ENCODE measurements at regions not wholly inside any gene's neighbourhood (a gene's known extent, or its start where the extent isn't known, plus 50 kb on each side); places are given as distances from the start of the nearest gene placed in this dataset.

DNA sequence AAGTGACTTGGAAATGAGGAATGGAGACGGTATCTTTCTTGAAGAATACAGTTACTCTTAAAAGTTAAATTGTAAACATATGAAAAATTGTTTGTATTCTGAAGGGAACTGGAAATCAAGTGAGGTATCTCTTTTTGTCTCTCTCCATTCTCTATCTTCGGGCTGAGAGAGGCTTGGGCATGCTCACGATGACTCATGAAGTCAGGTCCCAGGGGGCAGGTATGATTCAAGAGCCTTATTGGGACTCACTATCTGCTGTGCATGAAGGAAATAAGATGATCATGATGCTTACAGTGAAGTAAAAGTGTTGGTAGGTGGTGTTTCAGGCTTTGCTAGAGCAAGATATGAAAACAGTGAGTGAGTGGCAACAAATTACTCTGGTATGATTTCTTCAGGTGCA, 200.4 kb upstream of the PITX2 start:
- DNase-seq: no peak
- Histone ChIP-seq H3K27ac (ENCODE audit: insufficient read depth, low read length, poor library complexity, severe bottlenecking) (no peak overlapping the region), H3K9me3 (ENCODE audit: control insufficient read depth, low read length) (no peaks in the 10 kb centered on the region), H3K4me3 (ENCODE audit: insufficient read depth, low read depth, low read length, poor library complexity, severe bottlenecking) (no peak overlapping the region), H3K36me3 (ENCODE audit: control insufficient read depth, insufficient read depth, low read length) (no peaks in the 10 kb centered on the region), H3K4me1 (ENCODE audit: control insufficient read depth, insufficient read depth, low read length, poor library complexity, severe bottlenecking) (no peaks in the 10 kb centered on the region), H3K27me3 (replicated peaks; ENCODE audit: control insufficient read depth, insufficient read depth, low read length, poor library complexity, severe bottlenecking) (no peaks in the 10 kb centered on the region)

DNA sequence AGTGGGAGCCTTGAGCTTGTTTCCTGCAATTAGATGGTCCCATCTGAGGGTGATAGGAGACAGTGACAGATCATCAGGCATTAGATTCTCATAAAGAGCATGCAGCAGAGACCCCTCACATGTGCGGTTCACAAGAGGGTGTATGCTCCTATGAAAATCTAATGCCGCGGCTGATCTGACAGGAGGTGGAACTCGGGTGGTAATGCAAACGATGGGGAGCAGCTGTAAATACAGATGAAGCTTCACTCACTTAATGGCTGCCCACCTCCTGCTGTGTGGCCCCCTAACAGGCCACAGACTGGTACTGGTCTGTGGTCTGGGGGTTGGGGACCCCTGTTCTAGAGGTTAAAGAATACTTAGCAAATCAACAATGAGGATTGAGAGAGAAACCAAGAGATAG, 201.5 kb upstream of the PITX2 start:
- H3K36me3 ChIP-seq (ENCODE audit: control insufficient read depth, insufficient read depth, low read length): no peaks in the 10 kb centered on the region
- no peaks in the 10 kb centered on the region for H3K4me1 ChIP-seq (ENCODE audit: control insufficient read depth, insufficient read depth, low read length, poor library complexity, severe bottlenecking)
- H3K27me3 ChIP-seq (replicated peaks; ENCODE audit: control insufficient read depth, insufficient read depth, low read length, poor library complexity, severe bottlenecking): no peaks in the 10 kb centered on the region
- H3K4me3 ChIP-seq (ENCODE audit: insufficient read depth, low read depth, low read length, poor library complexity, severe bottlenecking): no peak overlapping the region
- DNase-seq: no peak
- no peaks in the 10 kb centered on the region for H3K9me3 ChIP-seq (ENCODE audit: control insufficient read depth, low read length)
- no peak overlapping the region for H3K27ac ChIP-seq (ENCODE audit: insufficient read depth, low read length, poor library complexity, severe bottlenecking)

DNA sequence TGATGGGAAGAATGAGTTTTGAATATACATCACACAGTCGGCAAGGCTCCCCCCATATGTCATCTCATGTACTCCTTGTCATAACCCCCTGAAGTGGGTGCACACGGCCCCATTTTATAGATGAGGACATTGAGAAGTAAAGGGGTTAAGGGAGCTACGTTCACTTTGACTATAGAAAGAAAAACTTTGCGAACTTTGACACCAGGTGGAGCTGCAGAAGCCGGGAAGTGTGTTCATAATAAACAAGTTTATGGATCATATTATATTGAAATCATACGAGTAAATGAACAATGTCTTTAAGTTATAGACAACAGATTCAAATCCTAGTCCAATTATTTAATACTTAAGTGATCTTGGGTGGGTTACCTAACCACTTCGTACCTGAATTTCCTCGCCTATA, 203.8 kb upstream of the PITX2 start:
- H3K9me3 ChIP-seq (ENCODE audit: control insufficient read depth, low read length): no peaks in the 10 kb centered on the region
- H3K36me3 ChIP-seq (ENCODE audit: control insufficient read depth, insufficient read depth, low read length): no peaks in the 10 kb centered on the region
- H3K27me3 ChIP-seq (replicated peaks; ENCODE audit: control insufficient read depth, insufficient read depth, low read length, poor library complexity, severe bottlenecking): no peaks in the 10 kb centered on the region
- DNase-seq: no peak
- H3K27ac ChIP-seq (ENCODE audit: insufficient read depth, low read length, poor library complexity, severe bottlenecking): no peak overlapping the region
- H3K4me1 ChIP-seq (ENCODE audit: control insufficient read depth, insufficient read depth, low read length, poor library complexity, severe bottlenecking): no peaks in the 10 kb centered on the region
- H3K4me3 ChIP-seq (ENCODE audit: insufficient read depth, low read depth, low read length, poor library complexity, severe bottlenecking): no peak overlapping the region

DNA sequence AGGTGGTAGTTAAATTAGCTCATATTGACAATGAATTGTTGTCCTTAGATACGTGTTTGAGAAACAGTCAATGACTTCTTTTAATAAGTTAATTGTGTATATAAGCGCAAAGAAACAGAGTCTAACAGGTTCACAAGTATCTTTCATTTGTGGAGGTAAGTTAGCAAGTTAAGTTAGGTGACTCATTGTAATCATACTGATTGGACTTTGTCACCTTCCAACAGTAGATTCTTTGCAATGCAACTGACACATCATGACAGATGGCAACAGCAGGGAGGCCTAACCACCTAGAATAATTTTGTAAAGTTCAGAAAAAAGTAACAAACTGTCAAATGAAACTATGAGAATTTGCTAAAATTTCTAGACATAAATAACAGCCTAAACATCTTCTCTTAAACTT, 207.6 kb upstream of the PITX2 start:
- no peak overlapping the region for H3K27ac ChIP-seq (ENCODE audit: insufficient read depth, low read length, poor library complexity, severe bottlenecking)
- no peaks in the 10 kb centered on the region for H3K36me3 ChIP-seq (ENCODE audit: control insufficient read depth, insufficient read depth, low read length)
- no peak for DNase-seq
- H3K4me1 ChIP-seq (ENCODE audit: control insufficient read depth, insufficient read depth, low read length, poor library complexity, severe bottlenecking): no peaks in the 10 kb centered on the region
- no peak overlapping the region for H3K4me3 ChIP-seq (ENCODE audit: insufficient read depth, low read depth, low read length, poor library complexity, severe bottlenecking)
- no peaks in the 10 kb centered on the region for H3K27me3 ChIP-seq (replicated peaks; ENCODE audit: control insufficient read depth, insufficient read depth, low read length, poor library complexity, severe bottlenecking)
- H3K9me3 ChIP-seq (ENCODE audit: control insufficient read depth, low read length): no peaks in the 10 kb centered on the region

DNA sequence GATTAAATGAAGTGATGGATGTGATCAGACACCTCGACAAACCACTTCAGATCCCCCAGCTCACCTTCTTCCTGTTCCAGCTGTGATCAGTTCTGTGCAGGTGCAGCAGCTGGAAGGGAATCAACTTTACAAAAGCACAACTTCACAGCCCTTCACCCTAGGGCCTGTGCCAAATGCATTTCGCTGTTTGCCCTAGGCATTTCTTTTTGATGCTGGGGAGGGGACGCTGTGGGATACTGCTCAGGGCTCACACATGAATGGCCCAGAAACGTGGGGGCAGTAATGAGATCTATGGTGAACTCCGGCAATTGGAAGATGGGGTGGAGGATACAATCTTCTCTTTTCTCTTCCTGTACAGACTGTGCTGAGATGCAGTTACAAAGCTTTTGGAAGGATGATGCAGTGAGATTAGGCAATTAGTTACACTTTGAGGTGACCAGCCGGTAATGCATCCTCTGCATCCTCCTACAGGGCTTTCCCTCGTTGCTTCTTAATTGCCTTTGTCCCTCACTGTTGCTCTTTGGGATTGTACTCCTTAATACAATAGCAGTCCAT, 215.1 kb upstream of the PITX2 start:
- H3K36me3 ChIP-seq (ENCODE audit: control insufficient read depth, insufficient read depth, low read length): no peaks in the 10 kb centered on the region
- no peak for DNase-seq
- no peaks in the 10 kb centered on the region for H3K4me1 ChIP-seq (ENCODE audit: control insufficient read depth, insufficient read depth, low read length, poor library complexity, severe bottlenecking)
- no peak overlapping the region for H3K4me3 ChIP-seq (ENCODE audit: insufficient read depth, low read depth, low read length, poor library complexity, severe bottlenecking)
- no peaks in the 10 kb centered on the region for H3K27me3 ChIP-seq (replicated peaks; ENCODE audit: control insufficient read depth, insufficient read depth, low read length, poor library complexity, severe bottlenecking)
- no peaks in the 10 kb centered on the region for H3K9me3 ChIP-seq (ENCODE audit: control insufficient read depth, low read length)
- no peak overlapping the region for H3K27ac ChIP-seq (ENCODE audit: insufficient read depth, low read length, poor library complexity, severe bottlenecking)

DNA sequence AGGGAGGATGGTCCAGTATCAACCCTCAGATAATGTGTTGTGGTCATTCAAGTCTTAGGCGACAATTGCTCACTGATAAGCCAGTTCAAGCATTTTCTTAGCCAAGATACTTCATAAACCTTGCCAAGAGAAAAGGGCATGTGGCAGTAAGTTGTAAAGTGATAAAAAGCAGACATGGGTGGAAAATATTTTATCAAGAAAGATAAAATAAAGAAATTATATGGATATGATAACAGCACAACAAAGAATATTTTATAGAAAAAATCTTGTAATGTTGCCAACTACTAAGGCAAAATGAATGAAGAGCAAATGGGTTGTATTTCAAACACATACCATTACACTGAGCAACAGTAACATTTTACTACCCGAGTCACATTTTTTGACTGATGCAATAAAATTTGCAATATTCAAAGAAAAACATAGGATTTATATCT, 217.4 kb upstream of the PITX2 start:
- no peaks in the 10 kb centered on the region for H3K27me3 ChIP-seq (replicated peaks; ENCODE audit: control insufficient read depth, insufficient read depth, low read length, poor library complexity, severe bottlenecking)
- DNase-seq: no peak
- no peak overlapping the region for H3K27ac ChIP-seq (ENCODE audit: insufficient read depth, low read length, poor library complexity, severe bottlenecking)
- no peak overlapping the region for H3K4me3 ChIP-seq (ENCODE audit: insufficient read depth, low read depth, low read length, poor library complexity, severe bottlenecking)
- no peaks in the 10 kb centered on the region for H3K9me3 ChIP-seq (ENCODE audit: control insufficient read depth, low read length)
- no peaks in the 10 kb centered on the region for H3K4me1 ChIP-seq (ENCODE audit: control insufficient read depth, insufficient read depth, low read length, poor library complexity, severe bottlenecking)
- no peaks in the 10 kb centered on the region for H3K36me3 ChIP-seq (ENCODE audit: control insufficient read depth, insufficient read depth, low read length)

GRCh38 chr4:110848787-110849186, 225.9 kb upstream of the PITX2 start:
- Histone ChIP-seq H3K27ac (ENCODE audit: insufficient read depth, low read length, poor library complexity, severe bottlenecking) (no peak overlapping the region), H3K27me3 (replicated peaks; ENCODE audit: control insufficient read depth, insufficient read depth, low read length, poor library complexity, severe bottlenecking) (no peaks in the 10 kb centered on the region), H3K4me3 (ENCODE audit: insufficient read depth, low read depth, low read length, poor library complexity, severe bottlenecking) (no peak overlapping the region), H3K36me3 (ENCODE audit: control insufficient read depth, insufficient read depth, low read length) (no peaks in the 10 kb centered on the region), H3K4me1 (ENCODE audit: control insufficient read depth, insufficient read depth, low read length, poor library complexity, severe bottlenecking) (no peaks in the 10 kb centered on the region), H3K9me3 (ENCODE audit: control insufficient read depth, low read length) (no peaks in the 10 kb centered on the region)
- no peak for DNase-seq

GRCh38 chr4:110849461-110849860, 226.6 kb upstream of the PITX2 start:
- H3K4me1 ChIP-seq (ENCODE audit: control insufficient read depth, insufficient read depth, low read length, poor library complexity, severe bottlenecking): no peaks in the 10 kb centered on the region
- H3K36me3 ChIP-seq (ENCODE audit: control insufficient read depth, insufficient read depth, low read length): no peaks in the 10 kb centered on the region
- H3K4me3 ChIP-seq (ENCODE audit: insufficient read depth, low read depth, low read length, poor library complexity, severe bottlenecking): no peak overlapping the region
- no peaks in the 10 kb centered on the region for H3K9me3 ChIP-seq (ENCODE audit: control insufficient read depth, low read length)
- no peak overlapping the region for H3K27ac ChIP-seq (ENCODE audit: insufficient read depth, low read length, poor library complexity, severe bottlenecking)
- no peak for DNase-seq
- H3K27me3 ChIP-seq (replicated peaks; ENCODE audit: control insufficient read depth, insufficient read depth, low read length, poor library complexity, severe bottlenecking): no peaks in the 10 kb centered on the region

DNA sequence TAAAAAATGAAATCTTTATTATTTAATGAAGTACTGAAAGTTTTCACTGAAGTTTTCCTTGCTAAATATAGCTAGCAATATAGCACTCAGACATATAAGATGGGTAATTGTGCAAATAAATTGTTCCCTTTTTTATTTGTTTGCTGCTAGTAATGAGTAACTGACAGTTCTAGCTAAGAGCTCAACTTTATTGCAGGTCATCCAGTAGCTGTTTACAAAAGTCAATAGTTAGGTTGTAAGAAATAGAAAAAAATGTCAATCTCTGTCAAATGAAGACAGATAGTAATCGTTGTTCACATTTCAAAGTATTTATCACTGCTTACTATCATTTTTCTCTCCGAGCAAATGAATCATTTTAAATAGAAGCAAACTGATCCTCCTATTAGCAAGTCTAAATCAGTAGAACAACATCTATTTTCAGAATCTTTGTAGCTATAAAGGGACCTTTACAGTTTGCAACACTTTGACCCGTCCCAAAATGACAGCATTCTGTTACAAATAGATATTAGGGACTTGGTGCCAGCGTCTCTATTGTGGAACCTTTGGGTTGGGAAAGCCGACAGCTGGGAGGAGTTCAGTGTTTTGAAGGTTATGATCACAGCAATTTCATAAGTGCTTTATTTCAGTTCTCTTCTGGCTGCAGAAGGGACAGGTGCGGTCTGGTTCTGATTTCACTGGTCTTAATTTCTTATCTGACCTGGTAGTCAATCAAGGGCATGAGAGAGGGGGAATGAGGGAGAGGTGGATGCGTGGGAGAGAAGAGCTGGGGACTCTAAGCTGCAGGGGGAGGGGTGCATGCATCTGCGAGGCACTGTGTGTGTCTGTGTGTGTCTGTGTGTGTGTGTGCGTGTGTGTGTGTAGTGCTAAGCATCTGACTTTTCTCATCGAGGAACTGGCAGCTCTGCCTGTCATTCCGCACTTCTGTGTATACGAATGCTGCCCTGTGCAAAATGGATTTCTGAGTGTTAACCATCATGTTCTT, 227.9 kb upstream of the PITX2 start:
- Histone ChIP-seq H3K4me1 (ENCODE audit: control insufficient read depth, insufficient read depth, low read length, poor library complexity, severe bottlenecking) (no peaks in the 10 kb centered on the region), H3K4me3 (ENCODE audit: insufficient read depth, low read depth, low read length, poor library complexity, severe bottlenecking) (no peak overlapping the region), H3K36me3 (ENCODE audit: control insufficient read depth, insufficient read depth, low read length) (no peaks in the 10 kb centered on the region), H3K27ac (ENCODE audit: insufficient read depth, low read length, poor library complexity, severe bottlenecking) (no peak overlapping the region), H3K27me3 (replicated peaks; ENCODE audit: control insufficient read depth, insufficient read depth, low read length, poor library complexity, severe bottlenecking) (no peaks in the 10 kb centered on the region), H3K9me3 (ENCODE audit: control insufficient read depth, low read length) (no peaks in the 10 kb centered on the region)
- DNase-seq: no peak

GRCh38 chr4:110851989-110852388, 229.1 kb upstream of the PITX2 start:
- no peaks in the 10 kb centered on the region for H3K4me1 ChIP-seq (ENCODE audit: control insufficient read depth, insufficient read depth, low read length, poor library complexity, severe bottlenecking)
- H3K36me3 ChIP-seq (ENCODE audit: control insufficient read depth, insufficient read depth, low read length): no peaks in the 10 kb centered on the region
- no peaks in the 10 kb centered on the region for H3K9me3 ChIP-seq (ENCODE audit: control insufficient read depth, low read length)
- DNase-seq: no peak
- H3K27ac ChIP-seq (ENCODE audit: insufficient read depth, low read length, poor library complexity, severe bottlenecking): no peak overlapping the region
- H3K27me3 ChIP-seq (replicated peaks; ENCODE audit: control insufficient read depth, insufficient read depth, low read length, poor library complexity, severe bottlenecking): no peaks in the 10 kb centered on the region
- no peak overlapping the region for H3K4me3 ChIP-seq (ENCODE audit: insufficient read depth, low read depth, low read length, poor library complexity, severe bottlenecking)
